Panc1 (cell line): ENCODE measurements at regions not wholly inside any gene's neighbourhood (a gene's known extent, or its start where the extent isn't known, plus 50 kb on each side); places are given as distances from the start of the nearest gene placed in this dataset.

Experiments
- ATAC-seq: fragments of 200-7000 bp; cut with Tn5 transposase; 2 replicates; pipeline ENCODE4 v1.9.1; 2020; ENCODE audit warnings: mild to moderate bottlenecking, moderate library complexity
- BruUV-seq: library from RNA; stranded (reverse); fragments of 400-500 nt; replicated peaks from 2 replicates; lab custom pipeline; 2021; lab: Mats Ljungman, UMichigan
- CTCF ChIA-PET: fragments of 300-600 bp; sonication (Branson Sonifier 250); formaldehyde crosslinking; loops from one replicate; lab custom pipeline; 2022; ENCODE audit warnings: antibody characterized with exemption; lab: Charles Lee
- POLR2A ChIA-PET: fragments of 300-600 bp; sonication (Branson Sonifier 250); formaldehyde crosslinking; loops from one replicate; lab custom pipeline; 2022; ENCODE audit warnings: antibody characterized with exemption; lab: Charles Lee
- DNase-seq: peaks from one replicate; pipeline ENCODE4 v3.0.0-alpha.2; 2010; ENCODE audit warnings: low read depth, low spot score
- H3K27ac ChIP-seq: 2 replicates; pipeline ENCODE4 v1.5.1; 2011; ENCODE audit warnings: mild to moderate bottlenecking, low read length, inconsistent platforms
- H3K27me3 ChIP-seq: fragments of 200-500 bp; sonication (Bioruptor generic); 2 replicates; pipeline ENCODE4 v1.6.0; 2014; ENCODE audit warnings: low read length, inconsistent platforms; ENCODE audit not compliant: control insufficient read depth, insufficient read depth
- H3K36me3 ChIP-seq: fragments of 200-500 bp; sonication (Bioruptor generic); 2 replicates; pipeline ENCODE4 v1.5.1; 2014; ENCODE audit warnings: inconsistent platforms, mild to moderate bottlenecking, low read length, moderate library complexity; ENCODE audit not compliant: control insufficient read depth, insufficient read depth
- H3K4me1 ChIP-seq: 2 replicates; pipeline ENCODE4 v1.5.1; 2011; ENCODE audit warnings: inconsistent platforms, mild to moderate bottlenecking, low read length, moderate library complexity; ENCODE audit not compliant: control insufficient read depth, insufficient read depth
- H3K4me3 ChIP-seq, 2 experiments: 2 replicates each; pipeline ENCODE4 v1.5.1; 2011 to 2012; ENCODE audit warnings: low read depth in 2 of 2, low read length in 2 of 2, mild to moderate bottlenecking in 2 of 2, inconsistent platforms in 1 of 2, moderate library complexity in 1 of 2
- H3K9me3 ChIP-seq: fragments of 200-500 bp; sonication (Bioruptor generic); 2 replicates; pipeline ENCODE4 v1.5.1; 2014; ENCODE audit warnings: low read depth, mild to moderate bottlenecking, inconsistent platforms, low read length, moderate library complexity; ENCODE audit not compliant: control insufficient read depth, insufficient read depth
- POLR2AphosphoS5 ChIP-seq: IDR thresholded peaks from 2 replicates; pipeline ENCODE4 v1.6.1; 2012; ENCODE audit warnings: mild to moderate bottlenecking, low read depth, low read length, moderate library complexity
- REST ChIP-seq, 2 experiments: IDR thresholded peaks; 2 replicates each; pipeline ENCODE4 v1.6.1; 2011 to 2012; ENCODE audit warnings: low read depth in 2 of 2, control low read depth in 1 of 2, low read length in 1 of 2, mild to moderate bottlenecking in 1 of 2, moderate library complexity in 1 of 2; ENCODE audit not compliant: insufficient read depth in 1 of 2
- SIN3A ChIP-seq: IDR thresholded peaks from 2 replicates; pipeline ENCODE4 v1.6.1; 2012; ENCODE audit warnings: low read depth, mild to moderate bottlenecking, low read length, moderate library complexity, borderline replicate concordance; ENCODE audit not compliant: insufficient read depth
- TCF7L2 ChIP-seq: IDR thresholded peaks from 2 replicates; pipeline ENCODE4 v1.6.1; 2011; ENCODE audit warnings: mild to moderate bottlenecking, low read depth, low read length, inconsistent platforms
- in situ Hi-C: cut with HindIII; loops from 2 replicates; pipeline ENCODE4 v1.10.0; 2016; ENCODE audit warnings: low sequenced_read_pairs, low pct_unique_long_range_greater_than_20kb
- intact Hi-C: fragments of 100-400 bp; cut with micrococcal nuclease; formaldehyde crosslinking; loops from one replicate; pipeline ENCODE4 v1.10.0; 2022; ENCODE audit not compliant: unreplicated experiment
- TF ChIP-seq, protein P1 (sequence below): fragments of 450-650 bp; IDR thresholded peaks from 2 replicates; pipeline ENCODE4 v1.5.1; 2017; ENCODE audit warnings: mild to moderate bottlenecking

DNA sequence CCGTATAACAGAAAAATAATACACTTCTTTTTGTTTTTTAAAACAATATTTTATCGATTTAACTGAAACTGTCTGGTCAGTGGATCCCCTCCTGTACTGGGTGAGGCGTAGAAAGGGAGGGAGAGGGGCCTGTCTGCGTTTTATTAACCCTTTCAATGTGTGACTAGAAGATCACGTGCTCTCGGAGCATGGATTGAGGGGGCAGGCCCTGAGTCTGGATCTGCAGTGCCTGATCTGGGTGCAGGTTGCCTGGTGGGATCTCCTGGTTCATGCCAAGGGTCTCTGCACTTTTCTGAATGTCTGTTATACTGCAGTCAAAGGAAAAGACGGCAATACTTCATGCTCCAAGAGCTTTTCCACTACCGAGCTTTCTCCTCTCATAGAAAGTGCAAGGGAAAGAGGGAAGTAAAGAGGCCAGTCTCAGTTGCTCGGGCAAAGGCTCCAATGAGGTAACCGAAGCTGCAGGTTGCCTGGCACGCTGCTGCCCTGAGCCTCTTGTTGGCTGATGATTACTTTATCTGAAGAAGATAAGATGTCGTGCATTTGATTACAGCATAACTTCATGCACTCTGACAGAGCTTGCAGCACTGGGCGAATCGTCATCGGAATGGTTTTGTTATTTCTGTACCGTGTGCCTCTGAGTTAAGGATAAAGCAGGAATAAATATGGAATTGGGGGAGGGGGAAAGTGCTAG, 167.5 kb upstream of the PMEPA1 start:
- BruUV-seq = no TSS peak
- Histone ChIP-seq H3K4me3 (no peak overlapping the region), H3K27ac (no peak overlapping the region), H3K36me3 (no peaks in the 10 kb centered on the region), H3K4me1 (no peaks in the 10 kb centered on the region), H3K9me3 (no peaks in the 10 kb centered on the region), H3K27me3 (no peaks in the 10 kb centered on the region)
- ChIA-PET POLR2A (no interaction called here), CTCF (no interaction called here)
- DNase-seq (no peak), ATAC-seq (no peak)
- no peak for TF ChIP-seq POLR2AphosphoS5
- no peak for TF ChIP-seq SIN3A
- TF ChIP-seq, protein P1, sequence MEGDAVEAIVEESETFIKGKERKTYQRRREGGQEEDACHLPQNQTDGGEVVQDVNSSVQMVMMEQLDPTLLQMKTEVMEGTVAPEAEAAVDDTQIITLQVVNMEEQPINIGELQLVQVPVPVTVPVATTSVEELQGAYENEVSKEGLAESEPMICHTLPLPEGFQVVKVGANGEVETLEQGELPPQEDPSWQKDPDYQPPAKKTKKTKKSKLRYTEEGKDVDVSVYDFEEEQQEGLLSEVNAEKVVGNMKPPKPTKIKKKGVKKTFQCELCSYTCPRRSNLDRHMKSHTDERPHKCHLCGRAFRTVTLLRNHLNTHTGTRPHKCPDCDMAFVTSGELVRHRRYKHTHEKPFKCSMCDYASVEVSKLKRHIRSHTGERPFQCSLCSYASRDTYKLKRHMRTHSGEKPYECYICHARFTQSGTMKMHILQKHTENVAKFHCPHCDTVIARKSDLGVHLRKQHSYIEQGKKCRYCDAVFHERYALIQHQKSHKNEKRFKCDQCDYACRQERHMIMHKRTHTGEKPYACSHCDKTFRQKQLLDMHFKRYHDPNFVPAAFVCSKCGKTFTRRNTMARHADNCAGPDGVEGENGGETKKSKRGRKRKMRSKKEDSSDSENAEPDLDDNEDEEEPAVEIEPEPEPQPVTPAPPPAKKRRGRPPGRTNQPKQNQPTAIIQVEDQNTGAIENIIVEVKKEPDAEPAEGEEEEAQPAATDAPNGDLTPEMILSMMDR = no peak
- TF ChIP-seq TCF7L2 = no peak
- TF ChIP-seq REST (IDR thresholded peaks at IDR 0.05; ENCODE audit: insufficient read depth in 1 of 2, low read depth in 2 of 2, low read length in 1 of 2) = no peak
- in situ Hi-C loops (no loop called here), intact Hi-C loops (no loop called here)

DNA sequence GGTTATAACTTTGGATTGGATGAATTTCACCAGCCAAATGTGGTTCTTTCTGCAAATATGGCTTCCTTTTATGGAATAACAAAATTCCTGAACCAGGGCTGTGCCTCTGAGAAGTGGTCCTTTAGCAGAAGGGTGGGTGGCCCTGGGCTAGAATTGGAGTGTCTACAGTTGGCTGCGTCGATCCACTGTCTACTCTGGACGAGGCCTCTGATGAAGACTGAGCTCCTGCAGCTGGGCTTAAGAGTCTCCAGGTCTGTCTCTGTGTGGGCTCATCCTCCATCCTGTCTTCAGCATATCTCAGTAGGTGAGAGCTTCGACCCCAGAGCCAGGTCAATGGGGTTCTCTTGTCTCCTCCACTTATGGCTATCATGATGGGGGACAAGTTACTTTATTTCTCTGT, 166.3 kb upstream of the PMEPA1 start:
- TF ChIP-seq, protein P1 = no peak
- no peak for TF ChIP-seq TCF7L2

More for the DNA sequence above, 166.3 kb upstream of the PMEPA1 start:
- Histone ChIP-seq H3K9me3 (no peaks in the 10 kb centered on the region), H3K36me3 (no peaks in the 10 kb centered on the region), H3K4me1 (no peaks in the 10 kb centered on the region), H3K27me3 (no peaks in the 10 kb centered on the region), H3K27ac (no peak overlapping the region), H3K4me3 (no peak overlapping the region)
- in situ Hi-C loops = no loop called here
- BruUV-seq = no TSS peak
- ChIA-PET CTCF (no interaction called here), POLR2A (no interaction called here)
- no peak for ATAC-seq
- DNase-seq = no peak
- intact Hi-C loops = no loop called here
